Adrenal gland (tissue), 5 donors: ENCODE measurements at regions not wholly inside any gene's neighbourhood (a gene's known extent, or its start where the extent isn't known, plus 50 kb on each side); places are given as distances from the start of the nearest gene placed in this dataset.

Source experiments
- POLR2A ChIP-seq, 2 donors: fragments of 450-650 bp; IDR thresholded peaks; one replicate each; pipeline ENCODE4 v1.6.1; 2017; ENCODE audit warnings: antibody characterized with exemption in 2 of 2, mild to moderate bottlenecking in 2 of 2, moderate library complexity in 1 of 2
- TF ChIP-seq, protein P1 (sequence below), 6 experiments: fragments of 450-650 bp in 4 of 6; fragments of 200-600 bp in 2 of 6; sonication (generic) in 1 of 6; IDR thresholded peaks; 1 replicate in 5 of 6; 2 replicates in 1 of 6; pipeline versions ENCODE4 v1.5.1 to v1.8.0; 2016 to 2021; ENCODE audit warnings: antibody characterized with exemption in 6 of 6, mild to moderate bottlenecking in 2 of 6, moderate library complexity in 1 of 6
- donor health status: DM: no; HTN: no; CAD: no.

DNA sequence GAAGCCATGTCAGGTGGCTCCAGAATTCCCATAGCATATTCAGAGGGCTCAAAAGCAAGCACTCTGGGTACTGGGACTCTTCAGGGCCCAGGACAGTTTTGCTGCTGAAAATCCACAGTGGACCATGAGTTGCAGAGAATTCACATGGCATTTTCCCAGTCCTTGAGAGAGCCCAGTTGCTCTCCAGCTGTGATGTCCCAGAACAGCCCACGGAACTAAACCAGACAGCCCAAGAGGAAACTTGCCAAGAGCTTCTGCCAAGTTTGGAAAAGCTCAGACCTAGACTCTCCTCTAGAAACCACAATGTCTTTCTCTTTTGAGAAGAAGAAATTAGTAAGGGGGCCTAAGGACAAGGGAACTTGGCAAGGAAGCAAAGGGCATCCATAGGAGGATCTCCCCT is 69.4 kb downstream of the RGS2 start:
- TF ChIP-seq, protein P1, sequence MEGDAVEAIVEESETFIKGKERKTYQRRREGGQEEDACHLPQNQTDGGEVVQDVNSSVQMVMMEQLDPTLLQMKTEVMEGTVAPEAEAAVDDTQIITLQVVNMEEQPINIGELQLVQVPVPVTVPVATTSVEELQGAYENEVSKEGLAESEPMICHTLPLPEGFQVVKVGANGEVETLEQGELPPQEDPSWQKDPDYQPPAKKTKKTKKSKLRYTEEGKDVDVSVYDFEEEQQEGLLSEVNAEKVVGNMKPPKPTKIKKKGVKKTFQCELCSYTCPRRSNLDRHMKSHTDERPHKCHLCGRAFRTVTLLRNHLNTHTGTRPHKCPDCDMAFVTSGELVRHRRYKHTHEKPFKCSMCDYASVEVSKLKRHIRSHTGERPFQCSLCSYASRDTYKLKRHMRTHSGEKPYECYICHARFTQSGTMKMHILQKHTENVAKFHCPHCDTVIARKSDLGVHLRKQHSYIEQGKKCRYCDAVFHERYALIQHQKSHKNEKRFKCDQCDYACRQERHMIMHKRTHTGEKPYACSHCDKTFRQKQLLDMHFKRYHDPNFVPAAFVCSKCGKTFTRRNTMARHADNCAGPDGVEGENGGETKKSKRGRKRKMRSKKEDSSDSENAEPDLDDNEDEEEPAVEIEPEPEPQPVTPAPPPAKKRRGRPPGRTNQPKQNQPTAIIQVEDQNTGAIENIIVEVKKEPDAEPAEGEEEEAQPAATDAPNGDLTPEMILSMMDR (IDR thresholded peaks at IDR 0.05), result no peak
- TF ChIP-seq POLR2A (IDR thresholded peaks at IDR 0.05), result no peak
